RWPE1 (cell line): ENCODE measurements at regions not wholly inside any gene's neighbourhood (a gene's known extent, or its start where the extent isn't known, plus 50 kb on each side); places are given as distances from the start of the nearest gene placed in this dataset.

ENCODE experiments used
- CTCF ChIA-PET: fragments of 350-600 bp; sonication (Branson Sonifier 250); formaldehyde crosslinking; extraction: SDS; loops from one replicate; lab custom pipeline; 2021; lab: Yijun Ruan, JAX
- POLR2A ChIA-PET: fragments of 400-600 bp; formaldehyde crosslinking; extraction: SDS; loops from one replicate; lab custom pipeline; 2020; ENCODE audit warnings: antibody characterized with exemption; ENCODE audit not compliant: low non-redundant PET; lab: Yijun Ruan, JAX
- DNase-seq: peaks from one replicate; pipeline ENCODE4 v3.0.0; 2012; ENCODE audit warnings: low spot score
- H3K27ac ChIP-seq: fragments of 450-650 bp; 2 replicates; pipeline ENCODE4 v1.5.1; 2017
- TF ChIP-seq, protein P1 (sequence below): fragments of 450-650 bp; conservative IDR thresholded peaks from 2 replicates; pipeline ENCODE4 v1.5.1; 2017; ENCODE audit warnings: low read depth, mild to moderate bottlenecking

DNA sequence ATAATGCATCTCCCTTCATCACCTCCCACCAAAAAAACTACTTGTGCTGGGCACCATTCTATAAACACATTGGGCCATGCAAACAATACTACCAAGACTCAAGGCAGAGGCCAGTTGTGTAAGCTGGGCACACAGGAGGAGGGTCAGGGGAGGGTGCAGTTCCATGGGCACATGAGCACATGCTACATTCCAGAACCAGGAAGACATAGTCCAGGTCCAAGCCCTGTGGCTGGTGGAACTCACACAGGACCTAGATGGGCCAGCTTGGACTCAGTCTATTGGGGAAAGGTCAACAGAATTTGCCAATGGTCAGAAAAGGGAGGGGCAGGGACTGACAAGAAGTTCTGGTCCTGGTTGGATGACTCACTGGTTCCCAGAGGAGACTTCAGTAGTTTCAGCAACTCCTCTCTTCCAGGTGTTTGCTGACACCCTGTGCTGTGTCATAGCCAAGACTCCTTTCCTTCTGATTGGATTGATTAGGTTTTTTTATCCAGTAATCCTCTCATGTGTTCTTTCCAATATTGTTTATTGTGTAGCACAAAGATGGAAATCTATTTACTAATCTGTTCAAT, 249.7 kb downstream of the C1orf94 start:
- no peak for DNase-seq
- POLR2A ChIA-PET = no interaction called here
- TF ChIP-seq, protein P1, sequence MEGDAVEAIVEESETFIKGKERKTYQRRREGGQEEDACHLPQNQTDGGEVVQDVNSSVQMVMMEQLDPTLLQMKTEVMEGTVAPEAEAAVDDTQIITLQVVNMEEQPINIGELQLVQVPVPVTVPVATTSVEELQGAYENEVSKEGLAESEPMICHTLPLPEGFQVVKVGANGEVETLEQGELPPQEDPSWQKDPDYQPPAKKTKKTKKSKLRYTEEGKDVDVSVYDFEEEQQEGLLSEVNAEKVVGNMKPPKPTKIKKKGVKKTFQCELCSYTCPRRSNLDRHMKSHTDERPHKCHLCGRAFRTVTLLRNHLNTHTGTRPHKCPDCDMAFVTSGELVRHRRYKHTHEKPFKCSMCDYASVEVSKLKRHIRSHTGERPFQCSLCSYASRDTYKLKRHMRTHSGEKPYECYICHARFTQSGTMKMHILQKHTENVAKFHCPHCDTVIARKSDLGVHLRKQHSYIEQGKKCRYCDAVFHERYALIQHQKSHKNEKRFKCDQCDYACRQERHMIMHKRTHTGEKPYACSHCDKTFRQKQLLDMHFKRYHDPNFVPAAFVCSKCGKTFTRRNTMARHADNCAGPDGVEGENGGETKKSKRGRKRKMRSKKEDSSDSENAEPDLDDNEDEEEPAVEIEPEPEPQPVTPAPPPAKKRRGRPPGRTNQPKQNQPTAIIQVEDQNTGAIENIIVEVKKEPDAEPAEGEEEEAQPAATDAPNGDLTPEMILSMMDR = no peak
- no peak overlapping the region for H3K27ac ChIP-seq
- CTCF ChIA-PET = interaction anchor here (0.6 kb wide), 1 partner anchor 271 kb away, joined by 3 read pairs; no protein-coding TSS in a partner anchor

DNA sequence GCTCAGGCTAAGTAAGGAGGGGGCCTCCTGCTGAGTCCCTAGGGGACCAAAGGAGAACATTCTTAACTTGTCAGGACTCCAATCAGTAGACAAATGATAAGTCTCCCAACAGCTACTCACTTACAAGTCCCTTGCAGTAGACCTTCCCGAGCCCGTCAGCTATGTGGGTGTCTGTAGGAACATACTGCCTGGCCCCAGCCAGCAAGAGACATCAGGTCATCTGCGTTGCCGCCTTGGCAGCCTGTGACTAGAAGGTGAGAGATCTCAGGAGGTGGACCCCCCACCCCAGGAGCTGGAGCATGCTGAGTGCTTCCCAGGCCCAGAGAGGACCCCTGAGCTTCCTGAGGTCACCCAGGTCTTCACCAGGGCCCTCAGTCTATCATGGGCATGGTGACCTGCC, 250.5 kb downstream of the C1orf94 start:
- no peak for DNase-seq

DNA sequence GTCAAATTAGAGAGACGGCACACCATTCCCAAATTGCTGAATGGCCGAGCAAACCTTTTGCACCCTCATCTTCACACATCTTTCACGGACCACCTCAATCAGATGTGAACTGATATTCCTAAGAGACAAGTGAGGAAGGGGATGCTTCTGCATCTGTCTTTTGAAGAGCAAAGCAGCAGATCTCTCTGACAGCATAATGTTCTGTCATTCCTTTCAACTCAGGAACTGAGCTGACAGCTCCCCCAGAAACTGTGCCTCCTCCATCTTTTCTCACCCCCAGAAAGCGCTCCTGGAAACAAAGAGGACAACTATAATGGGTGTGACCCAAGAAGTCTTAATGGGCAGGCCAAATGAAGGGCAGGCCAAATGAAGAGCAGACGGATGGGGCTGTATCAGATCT, 256.4 kb downstream of the C1orf94 start:
- ChIA-PET POLR2A (no interaction called here), CTCF (no interaction called here)
- TF ChIP-seq, protein P1 = no peak
- no peak overlapping the region for H3K27ac ChIP-seq
- DNase-seq = no peak

More for the DNA sequence above, 250.5 kb downstream of the C1orf94 start:
- TF ChIP-seq, protein P1 = no peak
- no peak overlapping the region for H3K27ac ChIP-seq
- CTCF ChIA-PET = interaction anchor here (0.6 kb wide), 1 partner anchor 272 kb away, joined by 3 read pairs; no protein-coding TSS in a partner anchor
- POLR2A ChIA-PET = no interaction called here

DNA sequence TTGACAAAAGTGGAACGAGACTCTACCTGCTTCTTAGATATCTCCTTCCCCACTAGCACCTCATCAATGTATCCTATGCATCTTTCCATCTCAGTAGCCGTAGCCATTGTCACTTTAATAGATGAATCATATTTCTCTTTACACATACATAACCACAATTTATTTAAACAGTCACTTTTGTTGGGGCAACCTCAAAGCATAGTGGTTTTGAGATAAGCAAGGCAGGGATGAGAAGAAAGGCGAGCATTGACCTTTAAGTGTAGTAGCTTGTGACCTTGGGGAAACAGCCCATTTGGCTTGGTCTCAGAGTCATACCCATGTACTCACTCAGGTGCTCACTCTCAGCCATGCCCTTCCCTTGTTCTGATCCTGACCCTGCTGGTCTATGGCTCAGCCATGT, 260.1 kb downstream of the C1orf94 start:
- POLR2A ChIA-PET = no interaction called here
- CTCF ChIA-PET = no interaction called here
- TF ChIP-seq, protein P1 = no peak
- no peak for DNase-seq
- no peak overlapping the region for H3K27ac ChIP-seq

GRCh38 chr1:34441259-34442069, 264.8 kb downstream of the C1orf94 start:
- CTCF ChIA-PET = no interaction called here
- DNase-seq = no peak
- TF ChIP-seq, protein P1 = no peak
- POLR2A ChIA-PET = no interaction called here
- no peak overlapping the region for H3K27ac ChIP-seq

DNA sequence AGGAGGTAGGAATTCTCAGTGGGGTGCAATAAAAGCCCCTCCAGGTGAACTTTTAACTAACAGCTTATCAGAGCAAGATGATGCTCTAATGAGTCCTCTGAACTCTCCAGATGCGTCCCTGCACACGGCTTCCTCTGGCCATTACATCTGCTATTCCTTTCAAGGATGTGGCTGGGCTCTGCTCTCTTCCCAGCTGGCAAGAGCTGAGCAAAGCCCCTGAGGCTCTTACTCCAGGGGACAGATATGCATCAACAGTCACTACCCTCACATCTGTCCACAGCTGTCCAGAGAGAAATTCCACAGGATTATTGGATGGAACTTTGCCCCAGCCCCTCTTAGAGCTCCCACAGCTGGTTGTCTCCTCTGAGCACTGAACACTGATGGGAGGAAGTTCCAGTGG, 267.8 kb downstream of the C1orf94 start:
- no peak overlapping the region for H3K27ac ChIP-seq
- no peak for DNase-seq
- POLR2A ChIA-PET = no interaction called here
- TF ChIP-seq, protein P1 = no peak
- CTCF ChIA-PET = no interaction called here
